22Rv1 (cell line): ENCODE measurements at regions not wholly inside any gene's neighbourhood (a gene's known extent, or its start where the extent isn't known, plus 50 kb on each side); places are given as distances from the start of the nearest gene placed in this dataset.
"Not testable (repeated sequence)": the region's sequence is repeated elsewhere in the genome, so short reads cannot be mapped to it uniquely, and the experiment has no call there.

Source experiments
- H3K27ac ChIP-seq: fragments of 450-650 bp; 2 replicates; pipeline ENCODE4 v1.5.1; 2017
- ZFX ChIP-seq: fragments of 450-650 bp; IDR thresholded peaks from 2 replicates; pipeline ENCODE4 v1.6.1; 2017; ENCODE audit warnings: antibody characterized with exemption, borderline replicate concordance
- TF ChIP-seq, protein P1 (sequence below): fragments of 450-650 bp; IDR thresholded peaks from 2 replicates; pipeline ENCODE4 v1.5.1; 2017; ENCODE audit warnings: mild to moderate bottlenecking

DNA sequence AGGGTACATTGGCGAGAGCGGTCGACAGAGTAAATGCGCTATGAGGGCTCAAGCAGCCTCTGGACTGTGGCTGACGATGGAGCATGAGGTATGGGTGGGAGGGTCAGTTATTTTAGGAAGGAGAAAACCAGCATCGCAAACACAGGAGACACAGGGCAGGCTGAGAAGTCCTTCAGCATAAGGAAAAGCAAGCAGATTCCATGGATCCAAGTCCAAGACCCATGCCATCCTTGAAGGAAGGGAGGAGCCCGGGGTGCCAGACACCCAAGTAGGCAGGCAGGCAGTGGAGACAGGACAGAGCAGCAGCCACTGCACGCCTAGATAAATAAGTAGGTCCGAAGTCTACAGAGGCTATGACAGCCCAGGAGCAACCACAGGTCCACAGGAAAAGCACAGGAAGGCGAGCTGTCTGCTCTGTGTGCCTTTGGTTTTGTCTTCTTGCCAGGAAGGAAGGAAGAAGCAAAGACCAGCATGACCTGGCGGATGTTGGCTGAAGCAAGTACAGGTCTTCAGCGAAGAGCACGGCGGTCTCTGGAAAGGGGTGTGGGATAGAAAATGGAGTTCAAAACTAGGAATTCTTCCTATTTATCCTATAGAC lies 76.4 kb upstream of the SLC45A1 start:
- H3K27ac ChIP-seq = no peak overlapping the region
- no peak for TF ChIP-seq ZFX
- TF ChIP-seq, protein P1, sequence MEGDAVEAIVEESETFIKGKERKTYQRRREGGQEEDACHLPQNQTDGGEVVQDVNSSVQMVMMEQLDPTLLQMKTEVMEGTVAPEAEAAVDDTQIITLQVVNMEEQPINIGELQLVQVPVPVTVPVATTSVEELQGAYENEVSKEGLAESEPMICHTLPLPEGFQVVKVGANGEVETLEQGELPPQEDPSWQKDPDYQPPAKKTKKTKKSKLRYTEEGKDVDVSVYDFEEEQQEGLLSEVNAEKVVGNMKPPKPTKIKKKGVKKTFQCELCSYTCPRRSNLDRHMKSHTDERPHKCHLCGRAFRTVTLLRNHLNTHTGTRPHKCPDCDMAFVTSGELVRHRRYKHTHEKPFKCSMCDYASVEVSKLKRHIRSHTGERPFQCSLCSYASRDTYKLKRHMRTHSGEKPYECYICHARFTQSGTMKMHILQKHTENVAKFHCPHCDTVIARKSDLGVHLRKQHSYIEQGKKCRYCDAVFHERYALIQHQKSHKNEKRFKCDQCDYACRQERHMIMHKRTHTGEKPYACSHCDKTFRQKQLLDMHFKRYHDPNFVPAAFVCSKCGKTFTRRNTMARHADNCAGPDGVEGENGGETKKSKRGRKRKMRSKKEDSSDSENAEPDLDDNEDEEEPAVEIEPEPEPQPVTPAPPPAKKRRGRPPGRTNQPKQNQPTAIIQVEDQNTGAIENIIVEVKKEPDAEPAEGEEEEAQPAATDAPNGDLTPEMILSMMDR = no peak

DNA sequence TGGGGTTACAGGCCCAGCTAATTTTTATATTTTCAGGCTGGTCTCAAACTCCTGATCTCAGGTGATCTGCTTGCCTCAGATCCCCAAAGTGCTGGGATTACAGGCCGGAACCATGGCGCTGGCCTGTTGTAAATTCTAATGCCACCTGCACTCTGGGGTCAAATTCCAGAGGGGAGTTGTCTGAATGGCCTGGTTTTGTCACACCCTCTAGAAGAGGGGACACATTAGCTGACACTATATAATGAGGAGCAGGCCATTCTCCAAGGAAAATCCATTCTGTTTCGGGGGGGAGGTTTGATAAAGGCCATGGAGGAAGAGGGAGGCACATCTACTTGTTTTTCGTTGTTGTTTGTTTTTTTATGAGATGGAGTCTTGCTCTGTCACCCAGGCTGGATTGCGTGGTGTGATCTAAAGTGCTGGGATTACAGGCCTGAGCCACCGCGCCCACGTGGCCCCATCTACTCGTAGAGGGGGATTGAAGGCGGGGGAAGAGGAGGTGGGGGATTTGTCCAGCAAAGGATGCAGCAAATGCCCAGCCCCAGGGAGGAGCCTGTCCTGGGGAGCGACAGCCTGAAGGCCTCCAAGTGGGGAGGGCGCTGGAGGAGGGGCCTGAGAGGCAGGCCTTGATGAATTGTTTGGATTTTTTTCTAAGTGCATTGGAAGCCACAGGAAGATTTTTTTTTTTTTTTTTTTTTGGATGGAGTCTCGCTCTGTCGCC lies 78.4 kb upstream of the SLC45A1 start:
- no peak overlapping the region for H3K27ac ChIP-seq
- TF ChIP-seq, protein P1 = no peak
- TF ChIP-seq ZFX = no peak

DNA sequence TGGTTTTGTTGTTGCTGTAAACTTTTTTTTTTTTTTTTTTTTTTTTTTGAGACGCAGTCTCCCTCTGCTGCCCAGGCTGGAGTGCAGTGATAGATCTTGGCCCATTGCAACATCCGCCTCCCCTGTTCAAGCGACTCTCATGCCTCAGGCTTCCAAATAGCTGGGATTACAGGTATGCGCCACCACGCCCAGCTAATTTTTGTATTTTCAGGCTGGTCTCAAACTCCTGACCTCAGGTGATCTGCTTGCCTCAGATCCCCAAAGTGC lies 78.9 kb upstream of the SLC45A1 start:
- TF ChIP-seq, protein P1 = no peak
- no peak for TF ChIP-seq ZFX
- H3K27ac ChIP-seq = no peak overlapping the region

DNA sequence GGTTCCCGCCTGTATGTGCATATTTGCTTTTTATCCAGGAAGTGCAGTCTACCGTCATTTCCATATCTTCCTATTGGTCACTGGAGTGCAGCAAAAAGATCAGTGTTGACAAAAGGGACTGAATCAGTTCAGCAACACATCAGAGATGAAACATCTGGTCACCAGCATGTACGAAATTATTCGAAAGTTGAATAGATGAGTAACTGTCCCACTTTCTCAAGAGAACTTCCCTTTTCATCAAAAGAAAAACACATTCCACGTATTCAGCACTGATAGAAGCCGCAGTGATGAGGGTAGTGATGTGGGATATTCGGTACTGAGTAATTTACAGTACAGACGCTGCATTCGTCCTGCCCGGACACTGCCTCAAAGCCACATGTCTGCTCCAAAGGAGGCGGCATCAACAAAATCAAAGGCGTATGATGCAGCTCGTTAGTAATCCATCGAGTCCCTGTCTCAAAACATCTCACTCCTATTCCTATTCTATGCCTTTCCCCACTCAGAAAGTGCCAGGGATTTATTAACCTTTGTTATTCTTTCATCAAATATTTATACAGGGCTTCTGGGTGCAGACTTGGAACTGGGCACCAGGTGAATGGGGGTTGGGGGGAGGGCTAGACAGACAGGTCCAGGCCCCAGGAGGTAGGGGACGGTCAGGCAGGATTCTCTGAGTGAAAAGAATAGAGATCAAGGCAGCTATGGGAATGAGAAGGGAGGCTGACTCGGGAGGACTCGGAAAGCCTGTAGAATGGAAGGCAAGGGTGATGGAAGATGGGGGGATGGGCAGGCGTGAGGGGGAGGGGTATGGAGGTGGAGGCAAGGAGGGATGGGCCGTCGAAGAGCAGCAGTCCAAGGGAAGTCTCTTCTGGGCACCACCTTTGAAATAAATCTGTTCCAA lies 79.5 kb upstream of the SLC45A1 start:
- TF ChIP-seq, protein P1 = peak; percentile 6; the same call in 1 of the 2 replicates
- no peak for TF ChIP-seq ZFX
- no peak overlapping the region for H3K27ac ChIP-seq

DNA sequence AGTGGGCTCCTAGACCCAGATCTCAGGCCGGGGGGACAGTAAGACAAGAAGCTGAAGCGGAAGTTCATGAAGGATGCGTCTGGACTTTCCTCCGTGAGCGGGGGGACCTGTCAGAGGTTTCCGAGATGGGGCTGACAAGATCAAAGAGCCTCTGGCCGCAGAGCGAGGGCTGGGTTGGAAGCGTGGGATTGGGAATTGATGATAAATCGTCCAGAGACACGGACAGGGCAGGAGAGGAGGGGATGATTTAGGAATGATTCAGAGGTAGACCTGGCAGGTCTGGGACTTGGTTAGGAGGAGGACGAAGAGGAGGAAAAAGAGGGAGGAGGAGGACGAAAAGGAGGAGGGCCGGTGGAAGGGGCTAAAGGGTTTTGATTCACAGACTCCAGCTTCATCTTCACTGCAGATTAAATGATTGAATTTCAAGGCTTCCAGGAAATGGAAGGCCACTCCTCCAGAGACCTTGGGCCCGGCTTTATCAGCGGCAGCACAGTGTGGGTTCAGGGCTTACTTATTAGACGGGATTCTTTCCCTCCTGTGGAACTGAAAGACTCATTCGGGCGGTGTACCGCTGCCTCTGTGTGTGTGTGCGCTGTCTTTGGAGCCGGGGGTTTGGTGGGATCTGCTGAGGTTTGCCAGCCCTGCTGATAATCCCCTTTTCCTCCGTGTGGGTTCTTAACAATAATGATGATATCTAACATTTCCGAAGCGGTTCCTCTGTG lies 85.7 kb upstream of the SLC45A1 start:
- H3K27ac ChIP-seq = no peak overlapping the region
- TF ChIP-seq ZFX = no peak
- TF ChIP-seq, protein P1 = no peak

DNA sequence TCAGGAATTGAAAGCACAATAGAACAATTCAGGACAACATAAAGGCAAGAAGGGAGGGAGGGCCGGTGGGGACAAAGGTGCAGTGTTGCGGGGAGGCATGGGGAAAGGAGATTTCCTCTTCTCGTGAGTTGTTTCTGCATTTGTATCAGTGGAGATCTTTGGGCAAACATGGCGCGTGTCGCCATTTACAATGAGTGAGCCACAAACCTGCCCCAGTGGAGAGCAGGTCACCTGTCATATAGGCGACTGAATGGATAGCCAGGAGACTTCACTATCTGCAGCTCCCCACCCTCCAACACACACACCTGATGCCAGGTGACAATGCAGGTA lies 87.7 kb upstream of the SLC45A1 start:
- TF ChIP-seq, protein P1 = no peak
- no peak for TF ChIP-seq ZFX
- H3K27ac ChIP-seq = no peak overlapping the region

DNA sequence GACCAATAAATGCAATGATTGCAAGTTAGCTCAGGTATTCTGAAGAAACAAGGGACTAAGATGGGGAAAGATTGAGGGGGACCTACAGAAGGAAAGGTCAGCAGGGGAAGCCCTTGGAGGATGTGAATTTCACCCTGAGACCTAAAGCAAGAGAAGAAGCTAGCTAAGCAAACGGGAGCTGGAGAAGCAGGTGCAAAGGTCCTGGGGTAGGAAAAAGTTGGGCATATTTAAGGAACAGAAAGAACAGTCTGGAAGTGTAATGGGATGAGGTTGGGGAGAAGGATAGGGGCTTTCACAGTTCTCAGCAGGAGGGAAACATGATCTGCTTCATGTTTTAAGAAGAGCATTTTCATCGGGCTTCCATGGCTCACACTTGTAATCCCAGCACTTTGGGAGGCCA lies 89.7 kb upstream of the SLC45A1 start:
- no peak overlapping the region for H3K27ac ChIP-seq
- TF ChIP-seq, protein P1 = no peak
- no peak for TF ChIP-seq ZFX

DNA sequence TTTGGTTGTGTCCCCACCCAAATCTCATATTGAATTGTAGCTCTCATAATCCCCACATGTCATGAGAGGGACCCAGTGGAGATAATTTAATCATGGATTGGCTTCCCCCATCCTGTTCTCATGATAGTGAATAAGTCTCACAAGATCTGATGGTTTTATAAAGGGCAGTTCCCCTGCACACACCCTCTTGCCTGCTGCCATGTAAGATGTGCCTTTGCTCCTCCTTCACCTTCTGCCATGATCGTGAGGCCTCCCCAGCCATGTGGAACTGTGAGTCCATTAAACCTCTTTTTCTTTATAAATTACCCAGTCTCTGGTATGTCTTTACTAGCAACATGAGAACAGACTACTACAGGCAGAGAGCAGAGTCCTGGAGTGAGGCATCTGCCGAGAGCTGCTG lies 90.2 kb upstream of the SLC45A1 start:
- H3K27ac ChIP-seq = not testable (repeated sequence)
